ENCODE measurements at regions not wholly inside any gene's neighbourhood (a gene's known extent, or its start where the extent isn't known, plus 50 kb on each side); places are given as distances from the start of the nearest gene placed in this dataset.

DNA sequence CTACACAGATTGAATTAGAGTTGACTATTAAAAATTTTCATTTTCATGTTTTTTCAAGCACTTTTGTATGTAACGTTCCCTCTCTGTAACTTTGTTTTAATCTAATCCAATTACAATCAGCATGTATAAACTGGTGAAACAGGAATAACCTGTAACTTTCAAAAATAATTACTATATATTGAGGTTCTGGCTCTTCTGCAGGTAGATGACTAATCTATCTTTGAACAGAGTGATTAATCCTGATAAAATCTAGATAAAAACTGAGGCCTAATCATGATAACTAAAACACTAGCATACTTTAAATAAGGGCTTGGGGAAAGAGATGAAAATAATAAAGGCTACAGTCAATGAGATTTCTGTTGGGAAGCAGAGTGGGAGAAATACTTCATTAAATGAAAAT, 101.6 kb upstream of the KCND2 start:
- Histone ChIP-seq H3K4me3 (ENCODE audit: insufficient read depth, low read depth, low read length) (no peak overlapping the region), H2BK5ac (ENCODE audit: low read depth, low read length, poor library complexity, severe bottlenecking) (no peak overlapping the region), H3K18ac (ENCODE audit: low read depth, low read length) (no peak overlapping the region), H2AK5ac (ENCODE audit: low read depth, low read length) (no peak overlapping the region), H2BK120ac (ENCODE audit: low read depth, low read length) (no peak overlapping the region), H4K91ac (ENCODE audit: insufficient read depth, low read depth, low read length) (no peak overlapping the region), H3K23ac (ENCODE audit: low read depth, low read length) (no peak overlapping the region), H4K20me1 (ENCODE audit: insufficient read depth, low read length) (no peaks in the 10 kb centered on the region), H3K79me1 (ENCODE audit: low read depth in 1 of 2, low read length in 2 of 2) (no peaks in the 10 kb centered on the region), H2BK15ac (ENCODE audit: low read depth, low read length) (no peak overlapping the region), H3K36me3 (ENCODE audit: control insufficient read depth, insufficient read depth, low read length) (no peaks in the 10 kb centered on the region), H3K27ac (ENCODE audit: insufficient read depth, low read length) (no peak overlapping the region), H2AK9ac (replicated peaks; ENCODE audit: low read depth, low read length, poor library complexity) (no peak overlapping the region), H3K27me3 (ENCODE audit: control insufficient read depth, insufficient read depth, low read length) (no peaks in the 10 kb centered on the region), H4K5ac (ENCODE audit: low read depth, low read length) (no peak overlapping the region), H2BK20ac (ENCODE audit: low read depth, low read length) (no peak overlapping the region), H3K14ac (replicated peaks; ENCODE audit: low read depth, low read length) (no peak overlapping the region), H4K8ac (ENCODE audit: low read depth in 2 of 2, low read length in 2 of 2) (no peak overlapping the region), H3K9me3 (ENCODE audit: control insufficient read depth, insufficient read depth, low read length) (no peaks in the 10 kb centered on the region), H3K56ac (ENCODE audit: extremely low read depth, insufficient read depth, low read length) (no peak overlapping the region), H3K4ac (ENCODE audit: low read depth, low read length) (no peak overlapping the region), H3K9ac (ENCODE audit: low read depth, low read length) (no peak overlapping the region), H2AFZ (replicated peaks; ENCODE audit: low read length, poor library complexity) (no peak overlapping the region), H3K9me1 (ENCODE audit: insufficient read depth, low read length) (no peaks in the 10 kb centered on the region), H3K4me1 (ENCODE audit: control insufficient read depth, insufficient read depth, low read length) (no peaks in the 10 kb centered on the region), H3K4me2 (ENCODE audit: low read depth, low read length) (no peak overlapping the region)
- intact Hi-C loops (cut with micrococcal nuclease): no loop called here
- dilution Hi-C loops (cut with HindIII; ENCODE audit: low sequenced_read_pairs, unreplicated experiment): no loop called here
- no CpG with 5 or more reads among the region's 1 CpG for WGBS, 2 experiments (ENCODE audit: extremely low coverage in 2 of 2, insufficient read length in 1 of 2)
- TF ChIP-seq CHD1 (IDR thresholded peaks at IDR 0.05; ENCODE audit: low read depth, low read length): no peak
- TF ChIP-seq ELK1 (IDR thresholded peaks at IDR 0.05; ENCODE audit: borderline replicate concordance, low read depth, low read length): no peak
- TF ChIP-seq MXI1 (IDR thresholded peaks at IDR 0.05; ENCODE audit: borderline replicate concordance, low read depth, low read length): no peak
- TF ChIP-seq POLR2A (IDR thresholded peaks at IDR 0.05; ENCODE audit: low read depth, low read length): no peak
- DNase-seq (no peak), ATAC-seq (ENCODE audit: low read depth) (no peak)
- BruUV-seq (replicated peaks): no TSS peak
- in situ Hi-C loops (cut with MboI; ENCODE audit: low sequenced_read_pairs): no loop called here
- ChIA-PET POLR2A (ENCODE audit: unreplicated experiment) (no interaction called here), CTCF (no interaction called here)

Data from IMR-90 (cell line).